ENCODE measurements at regions not wholly inside any gene's neighbourhood (a gene's known extent, or its start where the extent isn't known, plus 50 kb on each side); places are given as distances from the start of the nearest gene placed in this dataset.

- Histone ChIP-seq H3K79me2 (ENCODE audit: control insufficient read depth, low read length) (no peaks in the 10 kb centered on the region), H4K20me1 (ENCODE audit: control insufficient read depth, insufficient read depth, low read depth, low read length) (no peaks in the 10 kb centered on the region), H3K9me2 (replicated peaks; ENCODE audit: control insufficient read depth, low read length) (no peaks in the 10 kb centered on the region), H3K4me3 (ENCODE audit: low read length) (no peak overlapping the region), H3K9me3 (ENCODE audit: control insufficient read depth, insufficient read depth, low read length) (no peaks in the 10 kb centered on the region), H3K27ac (ENCODE audit: low read depth, low read length) (no peak overlapping the region), H3F3A (ENCODE audit: control insufficient read depth, insufficient read depth) (no peaks in the 10 kb centered on the region), H3K36me3 (ENCODE audit: control insufficient read depth, low read length) (no peaks in the 10 kb centered on the region), H3K4me2 (ENCODE audit: low read length) (no peak overlapping the region), H3K27me3 (ENCODE audit: control insufficient read depth, low read length) (no peaks in the 10 kb centered on the region), H3K4me1 (ENCODE audit: control insufficient read depth, low read length) (no peaks in the 10 kb centered on the region)
- no peak for TF ChIP-seq CTCF (IDR thresholded peaks at IDR 0.05; ENCODE audit: low read depth, low read length, poor library complexity, severe bottlenecking)
- TF ChIP-seq EZH2phosphoT487 (IDR thresholded peaks at IDR 0.05; ENCODE audit: borderline replicate concordance, low read length) = no peak
Measured at GRCh38 chr9:23587903-23588302, 238.1 kb downstream of the ELAVL2 start.

GRCh38 chr9:23590276-23591000, 235.6 kb downstream of the ELAVL2 start:
- Histone ChIP-seq H3K9me3 (ENCODE audit: control insufficient read depth, insufficient read depth, low read length) (no peaks in the 10 kb centered on the region), H4K20me1 (ENCODE audit: control insufficient read depth, insufficient read depth, low read depth, low read length) (no peaks in the 10 kb centered on the region), H3K4me3 (ENCODE audit: low read length) (no peak overlapping the region), H3K36me3 (ENCODE audit: control insufficient read depth, low read length) (no peaks in the 10 kb centered on the region), H3K4me1 (ENCODE audit: control insufficient read depth, low read length) (no peaks in the 10 kb centered on the region), H3K27me3 (ENCODE audit: control insufficient read depth, low read length) (no peaks in the 10 kb centered on the region), H3K79me2 (ENCODE audit: control insufficient read depth, low read length) (no peaks in the 10 kb centered on the region), H3K9me2 (replicated peaks; ENCODE audit: control insufficient read depth, low read length) (no peaks in the 10 kb centered on the region), H3K27ac (ENCODE audit: low read depth, low read length) (no peak overlapping the region), H3F3A (ENCODE audit: control insufficient read depth, insufficient read depth) (no peaks in the 10 kb centered on the region), H3K4me2 (ENCODE audit: low read length) (no peak overlapping the region)
- no peak for TF ChIP-seq EZH2phosphoT487 (IDR thresholded peaks at IDR 0.05; ENCODE audit: borderline replicate concordance, low read length)
- TF ChIP-seq CTCF (IDR thresholded peaks at IDR 0.05; ENCODE audit: low read depth, low read length, poor library complexity, severe bottlenecking) = no peak

GRCh38 chr9:23594421-23594820, 231.6 kb downstream of the ELAVL2 start:
- no peak for TF ChIP-seq EZH2phosphoT487 (IDR thresholded peaks at IDR 0.05; ENCODE audit: borderline replicate concordance, low read length)
- TF ChIP-seq CTCF (IDR thresholded peaks at IDR 0.05; ENCODE audit: low read depth, low read length, poor library complexity, severe bottlenecking) = no peak
- H3F3A ChIP-seq (ENCODE audit: control insufficient read depth, insufficient read depth) = no peaks in the 10 kb centered on the region
- no peaks in the 10 kb centered on the region for H3K79me2 ChIP-seq (ENCODE audit: control insufficient read depth, low read length)
- H3K27ac ChIP-seq (ENCODE audit: low read depth, low read length) = no peak overlapping the region
- no peak overlapping the region for H3K4me2 ChIP-seq (ENCODE audit: low read length)
- H3K9me2 ChIP-seq (replicated peaks; ENCODE audit: control insufficient read depth, low read length) = no peaks in the 10 kb centered on the region
- no peaks in the 10 kb centered on the region for H3K4me1 ChIP-seq (ENCODE audit: control insufficient read depth, low read length)
- H3K4me3 ChIP-seq (ENCODE audit: low read length) = no peak overlapping the region
- H3K9me3 ChIP-seq (ENCODE audit: control insufficient read depth, insufficient read depth, low read length) = no peaks in the 10 kb centered on the region
- H4K20me1 ChIP-seq (ENCODE audit: control insufficient read depth, insufficient read depth, low read depth, low read length) = no peaks in the 10 kb centered on the region
- H3K27me3 ChIP-seq (ENCODE audit: control insufficient read depth, low read length) = no peaks in the 10 kb centered on the region
- no peaks in the 10 kb centered on the region for H3K36me3 ChIP-seq (ENCODE audit: control insufficient read depth, low read length)

Data from DOHH2 (cell line).